GM21529 (cell line): ENCODE measurements at regions not wholly inside any gene's neighbourhood (a gene's known extent, or its start where the extent isn't known, plus 50 kb on each side); places are given as distances from the start of the nearest gene placed in this dataset.
"Not testable (repeated sequence)": the region's sequence is repeated elsewhere in the genome, so short reads cannot be mapped to it uniquely, and the experiment has no call there.

Source experiments
- ATAC-seq: cut with Tn5 transposase; IDR thresholded peaks from one replicate; pipeline ENCODE4 v1.9.1; 2021; ENCODE audit not compliant: unreplicated experiment

- no peak for ATAC-seq
Measured at GRCh38 chr4:131366714-131367113, 1782.4 kb upstream of the PCDH10 start.

DNA sequence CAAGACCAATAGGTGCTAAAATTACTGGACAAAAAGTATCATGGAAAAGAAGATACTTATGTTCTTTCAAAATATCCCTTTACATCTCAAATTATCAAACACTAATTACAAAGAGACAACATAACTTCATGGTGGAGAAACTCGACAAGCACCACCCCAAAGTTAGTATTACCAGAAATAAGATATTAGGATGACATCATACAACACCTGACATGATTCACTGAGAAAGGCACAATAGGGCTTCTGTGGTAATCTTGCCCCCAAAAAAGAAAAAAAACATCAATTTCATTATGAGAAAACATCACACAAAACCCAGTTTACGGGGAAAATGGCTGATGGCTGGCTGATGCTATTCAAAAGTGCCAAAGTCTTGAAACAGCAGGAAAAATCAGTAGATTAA is 1781.7 kb upstream of the PCDH10 start:
- no peak for ATAC-seq

DNA sequence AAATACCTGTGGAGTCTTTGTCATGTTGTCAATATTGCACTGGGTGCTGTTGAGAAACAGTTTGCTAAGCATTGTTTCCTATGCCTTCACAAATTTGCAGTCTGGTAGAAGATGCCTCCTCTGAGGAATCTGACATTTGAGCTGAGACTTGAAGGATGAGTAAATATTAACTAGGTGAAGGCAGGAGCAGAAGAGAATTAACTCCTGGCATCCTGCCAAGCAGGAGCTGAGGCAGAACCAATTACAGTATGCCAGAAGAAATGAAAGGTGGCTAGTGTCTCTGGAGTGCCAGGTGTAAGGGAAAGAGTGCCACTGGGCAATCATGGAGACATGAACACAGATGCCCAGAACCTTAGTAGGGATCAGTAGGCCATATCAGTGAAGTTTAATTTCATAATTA is 1778.2 kb upstream of the PCDH10 start:
- no peak for ATAC-seq

DNA sequence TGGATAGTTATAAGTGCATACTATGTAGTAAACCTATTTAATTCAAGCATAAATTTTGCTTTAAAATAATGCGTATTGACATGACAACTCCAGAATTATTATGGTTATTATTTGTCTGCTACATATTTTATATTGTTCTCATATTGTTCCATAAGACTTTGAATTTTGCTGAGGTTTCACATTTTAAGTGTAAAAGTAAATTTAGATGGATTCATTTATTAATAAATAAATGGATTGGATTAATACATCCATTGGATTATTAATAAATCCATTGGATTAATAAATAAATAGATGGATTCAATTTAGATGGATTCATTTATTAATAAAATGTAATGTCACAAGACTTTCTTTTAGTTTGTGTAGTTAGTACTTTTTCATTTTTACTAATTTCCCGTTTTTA is 1768.0 kb upstream of the PCDH10 start:
- ATAC-seq, result no peak

DNA sequence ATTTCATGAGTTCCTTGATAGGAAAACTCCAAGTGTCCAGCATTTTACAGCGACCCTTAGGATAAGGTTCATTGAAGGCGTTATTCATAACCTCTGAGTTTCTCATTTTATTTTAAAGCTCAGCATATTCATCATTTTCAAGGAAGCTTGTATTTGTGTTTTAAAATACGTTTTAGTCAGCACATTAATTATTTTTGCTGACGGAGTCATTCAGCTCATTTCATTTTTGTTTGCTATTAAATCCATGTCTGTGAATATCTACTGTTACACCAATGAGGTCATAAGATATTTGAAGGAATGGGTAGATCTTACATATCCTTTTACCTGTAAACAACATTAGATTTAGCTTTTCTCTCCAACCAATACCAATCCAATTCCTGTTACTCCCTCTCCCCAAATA is 1766.3 kb upstream of the PCDH10 start:
- no peak for ATAC-seq

- no peak for ATAC-seq
Measured at GRCh38 chr4:131388277-131388676, 1760.8 kb upstream of the PCDH10 start.

GRCh38 chr4:131408102-131408501 is 1741.0 kb upstream of the PCDH10 start:
- no peak for ATAC-seq

- ATAC-seq, result no peak
Measured at GRCh38 chr4:131411393-131411792, 1737.7 kb upstream of the PCDH10 start.

DNA sequence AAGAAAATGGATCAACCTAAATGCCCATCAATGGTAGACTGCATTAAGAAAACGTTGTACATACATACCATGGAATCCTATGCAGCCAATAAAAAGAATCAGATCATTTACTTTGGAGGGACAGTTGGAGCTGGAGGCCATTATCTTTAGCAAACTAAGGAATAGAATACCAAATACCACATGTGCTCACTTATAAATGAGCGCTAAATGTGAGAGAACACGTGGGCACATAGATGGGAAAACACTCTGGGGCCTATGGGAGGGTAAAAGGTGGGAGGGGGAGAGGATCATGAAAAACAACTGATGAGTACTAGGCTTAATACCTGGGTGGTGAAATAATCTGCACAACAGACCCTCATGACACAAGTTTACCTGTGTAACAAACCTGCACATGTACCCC is 1729.9 kb upstream of the PCDH10 start:
- no peak for ATAC-seq

DNA sequence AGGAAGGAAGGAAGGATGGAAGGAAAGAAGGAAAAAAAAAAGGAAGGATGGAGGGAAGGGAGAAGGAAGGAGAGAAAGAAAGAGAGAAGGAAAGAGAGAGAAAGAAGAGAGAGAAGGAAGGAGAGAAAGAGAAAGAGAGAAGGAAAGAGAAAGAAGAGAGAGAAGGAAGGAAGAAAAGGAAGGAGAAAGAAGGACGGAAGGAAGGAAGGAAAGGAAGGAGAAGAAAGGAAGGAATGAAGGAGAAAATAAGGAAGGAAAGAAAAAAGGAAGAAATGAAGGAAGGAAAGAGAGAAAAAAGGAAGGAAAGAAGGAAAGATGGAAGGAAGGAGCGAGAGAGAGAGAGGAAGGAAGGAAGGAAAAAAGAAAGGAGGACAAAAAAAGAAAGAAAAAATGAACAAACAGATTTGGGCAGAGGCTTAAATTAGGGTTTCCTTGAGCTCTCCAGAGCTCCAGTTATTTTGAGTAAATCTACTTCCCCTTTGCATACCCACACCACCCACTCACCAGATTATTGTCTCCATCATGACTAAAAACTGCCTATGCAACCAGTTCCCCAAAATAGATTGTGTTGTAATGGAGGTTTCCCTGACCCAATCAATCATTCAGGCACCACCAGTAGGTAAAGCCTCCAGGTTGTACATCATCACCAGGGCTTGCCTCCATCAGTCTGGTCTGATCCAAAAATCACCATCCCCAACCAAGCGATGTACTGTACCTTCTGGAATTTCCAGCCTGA is 1722.9 kb upstream of the PCDH10 start:
- no peak for ATAC-seq

DNA sequence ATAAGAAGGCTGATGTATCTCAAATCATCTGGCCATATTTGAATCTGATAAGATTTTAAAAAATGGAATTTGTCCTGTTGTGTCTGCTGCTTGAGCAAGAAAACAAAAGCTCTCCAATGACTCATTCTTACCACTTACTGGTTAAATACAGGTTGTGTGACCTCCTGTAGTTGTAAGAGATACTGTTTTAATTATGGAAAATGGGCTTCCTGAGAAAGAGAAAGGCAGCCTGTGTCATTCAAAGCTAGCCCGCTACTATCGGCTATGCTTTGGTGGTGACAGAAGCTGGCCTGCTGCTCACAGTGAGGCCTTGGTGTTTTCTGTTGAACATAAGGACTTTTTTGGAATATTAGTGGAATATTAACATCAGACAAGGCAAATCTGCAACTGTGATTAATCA is 1722.1 kb upstream of the PCDH10 start:
- no peak for ATAC-seq

DNA sequence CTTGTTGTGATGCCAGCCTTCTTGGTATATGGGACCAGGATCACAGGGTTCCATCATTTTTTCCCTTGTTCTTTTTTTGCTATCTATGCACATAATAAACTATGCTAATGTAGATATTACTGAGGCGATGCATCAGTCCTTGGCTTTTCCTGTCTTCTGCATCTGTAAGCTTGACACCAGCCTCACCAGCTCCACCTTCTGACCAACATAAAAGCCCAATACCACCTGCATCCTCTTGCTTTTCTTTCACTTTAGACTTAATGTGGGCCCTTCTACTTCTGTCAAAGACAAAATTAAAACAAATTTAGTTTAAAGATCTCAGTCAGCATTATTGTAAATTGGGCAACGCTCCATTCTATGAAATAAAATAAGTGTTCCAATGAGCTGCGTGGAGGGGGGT is 1718.8 kb upstream of the PCDH10 start:
- no peak for ATAC-seq

DNA sequence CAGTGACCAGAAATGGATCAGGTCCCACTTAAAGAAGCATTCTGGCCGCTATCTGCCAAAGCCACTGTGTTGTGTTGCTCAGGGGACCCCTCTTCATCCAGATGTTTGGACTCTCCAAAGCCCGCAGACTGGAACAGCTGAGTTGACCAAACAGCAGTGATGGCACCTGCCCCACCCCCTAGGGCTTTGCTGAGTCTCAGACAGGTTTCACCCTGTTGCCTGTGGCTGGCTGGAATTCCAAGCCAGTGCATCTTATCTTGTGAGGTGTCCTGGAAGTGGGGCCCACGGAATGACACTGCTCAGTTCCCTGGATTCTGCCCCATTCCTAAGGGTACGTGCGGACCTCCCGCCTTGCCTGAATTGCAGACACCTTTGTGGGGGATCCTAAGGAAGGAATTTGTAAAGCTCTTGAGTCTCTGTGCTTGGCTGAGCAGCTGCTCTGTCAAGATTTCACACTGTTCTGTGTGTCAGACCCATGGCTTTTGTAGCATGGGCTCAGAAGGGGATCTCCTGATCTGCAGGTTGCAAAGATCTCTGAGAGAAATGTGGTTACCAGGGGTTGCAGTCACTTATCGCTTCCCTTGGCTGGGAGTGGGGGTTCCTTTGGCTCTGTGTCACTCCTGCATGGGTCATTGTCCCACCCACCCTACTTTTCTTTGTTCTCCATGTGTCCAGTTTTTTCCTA is 1707.9 kb upstream of the PCDH10 start:
- no peak for ATAC-seq

DNA sequence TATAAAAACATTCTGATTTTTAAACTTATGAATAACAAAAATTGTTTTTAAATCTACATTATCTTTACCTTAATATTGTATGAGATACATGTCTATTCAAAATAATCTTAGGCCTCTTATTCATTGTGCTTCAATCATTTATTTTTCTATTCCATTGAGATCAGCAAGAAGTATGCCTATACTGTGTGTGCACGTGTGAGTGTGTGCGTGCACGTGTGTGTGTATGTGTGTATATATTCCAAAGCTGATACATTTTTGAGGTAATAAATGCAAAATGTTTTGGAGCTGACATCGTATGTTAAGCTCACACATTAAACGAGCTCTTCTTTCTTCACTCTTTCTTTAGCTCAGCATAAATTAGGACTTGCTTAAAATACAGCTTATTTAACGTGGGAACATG is 1701.2 kb upstream of the PCDH10 start:
- no peak for ATAC-seq

GRCh38 chr4:131450572-131451209 is 1698.4 kb upstream of the PCDH10 start:
- no peak for ATAC-seq

DNA sequence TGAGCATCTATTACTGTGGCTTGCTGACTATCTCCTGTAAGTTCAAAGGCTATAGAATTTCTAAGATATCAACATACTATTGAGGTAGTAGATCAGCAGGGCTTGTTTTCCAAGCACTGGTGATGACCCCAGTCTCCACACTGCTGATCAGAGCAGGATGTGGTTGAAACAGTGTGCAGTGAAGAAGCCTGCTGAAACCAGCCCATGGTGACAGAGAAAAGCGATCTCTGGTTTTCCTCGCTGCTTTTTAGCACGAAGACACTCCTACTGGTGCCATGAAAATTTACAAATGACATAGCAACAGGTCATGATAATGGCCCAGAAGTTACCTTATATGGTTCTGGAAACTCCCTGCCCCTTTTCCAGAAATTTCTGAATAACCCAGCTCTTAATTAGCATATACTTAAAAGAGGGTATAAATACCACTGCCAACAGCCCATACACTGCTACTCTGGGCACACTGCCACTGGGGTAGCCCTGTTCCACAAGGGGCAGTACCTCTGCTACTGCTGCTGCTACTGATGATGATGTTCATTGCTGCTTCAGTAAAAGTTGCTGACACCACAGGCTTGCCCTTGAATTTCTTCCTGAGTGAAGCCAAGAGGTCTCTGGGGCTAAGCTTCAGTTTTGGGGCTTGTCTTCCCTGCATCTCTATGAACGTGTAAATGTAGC is 1689.5 kb upstream of the PCDH10 start:
- no peak for ATAC-seq

DNA sequence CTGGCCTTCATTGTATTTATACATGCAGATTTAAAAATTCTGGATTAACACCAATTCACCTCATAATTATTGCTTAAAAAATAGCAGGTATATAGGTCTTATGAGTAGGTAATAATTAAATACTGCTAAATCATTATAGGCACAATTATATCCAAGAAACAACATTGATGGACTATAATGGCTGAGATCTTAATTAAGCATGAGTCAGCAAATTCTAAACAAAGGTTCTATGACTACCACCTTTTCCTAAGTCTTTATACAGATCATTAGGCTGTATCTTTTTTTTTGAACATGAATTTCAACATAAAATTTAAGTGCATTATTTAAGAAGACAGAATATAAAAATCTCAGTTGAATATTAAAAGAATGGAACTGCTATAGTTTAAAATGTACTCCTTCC is 1678.7 kb upstream of the PCDH10 start:
- no peak for ATAC-seq

GRCh38 chr4:131488772-131489171 is 1660.3 kb upstream of the PCDH10 start:
- no peak for ATAC-seq

DNA sequence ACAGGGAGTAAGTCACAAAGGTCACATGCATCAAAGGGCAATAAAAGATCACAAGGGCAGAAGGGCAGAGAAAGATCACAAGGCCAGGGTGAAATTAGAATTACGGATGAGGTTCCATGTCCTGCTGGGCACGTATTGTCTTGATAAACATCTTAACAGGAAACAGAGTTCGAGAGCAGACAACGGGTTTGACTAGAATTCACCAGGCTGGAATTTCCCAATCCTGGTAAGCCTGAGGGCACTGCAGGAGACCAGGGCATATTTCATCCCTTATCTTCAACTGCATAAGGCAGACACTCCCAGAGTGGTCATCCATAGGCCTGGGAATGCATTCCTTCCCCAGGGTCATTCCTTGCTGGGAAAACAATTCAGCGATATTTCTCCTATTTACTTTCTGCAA is 1652.9 kb upstream of the PCDH10 start:
- ATAC-seq, result not testable (repeated sequence)

- no peak for ATAC-seq
Measured at GRCh38 chr4:131499141-131499873, 1649.8 kb upstream of the PCDH10 start.

- no peak for ATAC-seq
Measured at GRCh38 chr4:131509521-131509920, 1639.6 kb upstream of the PCDH10 start.
